HFFc6 (cell line): ENCODE measurements at regions not wholly inside any gene's neighbourhood (a gene's known extent, or its start where the extent isn't known, plus 50 kb on each side); places are given as distances from the start of the nearest gene placed in this dataset.

ENCODE experiments used
- DNase-seq: peaks from one replicate; pipeline ENCODE4 v3.0.0-alpha.2; 2018
- H3K27ac Mint-ChIP-seq: 2 replicates; pipeline ENCODE4 v1.8.0; 2020; ENCODE audit warnings: mild to moderate bottlenecking, mixed read lengths
- H3K27me3 Mint-ChIP-seq: 2 replicates; pipeline ENCODE4 v1.8.0; 2021; ENCODE audit warnings: mild to moderate bottlenecking, moderate library complexity, mixed read lengths; ENCODE audit not compliant: insufficient read depth
- H3K36me3 Mint-ChIP-seq: 2 replicates; pipeline ENCODE4 v1.8.0; 2021; ENCODE audit warnings: low read depth, mixed read lengths
- H3K4me1 Mint-ChIP-seq: 2 replicates; pipeline ENCODE4 v1.8.0; 2020; ENCODE audit warnings: low read depth, mixed read lengths
- H3K4me3 Mint-ChIP-seq: 2 replicates; pipeline ENCODE4 v1.8.0; 2020; ENCODE audit warnings: mild to moderate bottlenecking, moderate library complexity, mixed read lengths
- H3K9me3 Mint-ChIP-seq: 2 replicates; pipeline ENCODE4 v1.8.0; 2020; ENCODE audit warnings: mild to moderate bottlenecking, mixed read lengths
- CTCF ChIP-seq: fragments of 200-600 bp; sonication (generic); IDR thresholded peaks from 2 replicates; pipeline ENCODE4 v1.5.0; 2021; ENCODE audit warnings: antibody characterized with exemption, mild to moderate bottlenecking

- Mint-ChIP-seq H3K27ac (no peak overlapping the region; the same call in 1 of the 2 replicates), H3K4me3 (no peak overlapping the region), H3K27me3 (no peaks in the 10 kb centered on the region; the same call in 1 of the 2 replicates), H3K36me3 (peaks cover 7% of the 10 kb centered on the region; the same call in 1 of the 2 replicates), H3K9me3 (0 out of 2 replicates have a peak, but pooled peaks cover 3% of the 10 kb centered on the region), H3K4me1 (peaks cover 80% of the 10 kb centered on the region)
- no peak for TF ChIP-seq CTCF
- no peak for DNase-seq
Measured at GRCh38 chr1:238673561-238673960, 712.8 kb upstream of the CHRM3 start.

GRCh38 chr1:238672806-238673205 is 713.6 kb upstream of the CHRM3 start:
- H3K36me3 Mint-ChIP-seq = peaks cover 7% of the 10 kb centered on the region; the same call in 1 of the 2 replicates
- H3K4me1 Mint-ChIP-seq = peaks cover 72% of the 10 kb centered on the region
- TF ChIP-seq CTCF = no peak
- no peaks in the 10 kb centered on the region; the same call in 1 of the 2 replicates for H3K27me3 Mint-ChIP-seq
- no peak for DNase-seq
- 0 out of 2 replicates have a peak, but pooled peaks cover 3% of the 10 kb centered on the region for H3K9me3 Mint-ChIP-seq
- no peak overlapping the region; the same call in 1 of the 2 replicates for H3K4me3 Mint-ChIP-seq
- H3K27ac Mint-ChIP-seq = no peak overlapping the region; the same call in 1 of the 2 replicates

- H3K4me3 Mint-ChIP-seq = peak overlapping the region; percentile 13; the same call in 1 of the 2 replicates
- H3K4me1 Mint-ChIP-seq = peaks cover 72% of the 10 kb centered on the region
- H3K9me3 Mint-ChIP-seq = 0 out of 2 replicates have a peak, but pooled peaks cover 3% of the 10 kb centered on the region
- no peak for TF ChIP-seq CTCF
- H3K27me3 Mint-ChIP-seq = no peaks in the 10 kb centered on the region; the same call in 1 of the 2 replicates
- DNase-seq = no peak
- peaks cover 7% of the 10 kb centered on the region; the same call in 1 of the 2 replicates for H3K36me3 Mint-ChIP-seq
- H3K27ac Mint-ChIP-seq = peak overlapping the region; percentile 56
Measured at GRCh38 chr1:238672262-238672661, 714.1 kb upstream of the CHRM3 start.

- 0 out of 2 replicates have a peak, but pooled peaks cover 7% of the 10 kb centered on the region for H3K9me3 Mint-ChIP-seq
- peak overlapping the region; percentile 51; the same call in 1 of the 2 replicates for H3K27ac Mint-ChIP-seq
- H3K27me3 Mint-ChIP-seq = no peaks in the 10 kb centered on the region
Measured at GRCh38 chr1:238664139-238664538, 722.2 kb upstream of the CHRM3 start.

GRCh38 chr1:238660849-238661248 is 725.5 kb upstream of the CHRM3 start:
- peak overlapping the region; percentile 62; the same call in 1 of the 2 replicates for H3K27ac Mint-ChIP-seq
- H3K9me3 Mint-ChIP-seq = no peaks in the 10 kb centered on the region
- H3K4me1 Mint-ChIP-seq = peaks cover 56% of the 10 kb centered on the region
- H3K4me3 Mint-ChIP-seq = no peak overlapping the region; the same call in 1 of the 2 replicates
- DNase-seq = peak; percentile 16
- TF ChIP-seq CTCF = no peak
- peaks cover 12% of the 10 kb centered on the region; the same call in 1 of the 2 replicates for H3K36me3 Mint-ChIP-seq
- H3K27me3 Mint-ChIP-seq = no peaks in the 10 kb centered on the region

More at GRCh38 chr1:238664139-238664538, 722.2 kb upstream of the CHRM3 start:
- H3K36me3 Mint-ChIP-seq = peaks cover 14% of the 10 kb centered on the region
- no peak overlapping the region for H3K4me3 Mint-ChIP-seq
- DNase-seq = no peak
- no peak for TF ChIP-seq CTCF
- H3K4me1 Mint-ChIP-seq = peaks cover 59% of the 10 kb centered on the region
